GM21360 (cell line): ENCODE measurements at regions not wholly inside any gene's neighbourhood (a gene's known extent, or its start where the extent isn't known, plus 50 kb on each side); places are given as distances from the start of the nearest gene placed in this dataset.
"Not testable (repeated sequence)": the region's sequence is repeated elsewhere in the genome, so short reads cannot be mapped to it uniquely, and the experiment has no call there.

Experiments
- ATAC-seq: cut with Tn5 transposase; IDR thresholded peaks from one replicate; pipeline ENCODE4 v1.9.1; 2021; ENCODE audit warnings: mild to moderate bottlenecking, moderate library complexity; ENCODE audit not compliant: unreplicated experiment

GRCh38 chr4:149050840-149051239 is 608.6 kb upstream of the NR3C2 start:
- ATAC-seq, result no peak

GRCh38 chr4:149048451-149049143 is 606.4 kb upstream of the NR3C2 start:
- no peak for ATAC-seq

GRCh38 chr4:149047368-149047767 is 605.2 kb upstream of the NR3C2 start:
- ATAC-seq, result no peak

- no peak for ATAC-seq
These were observed 603.5 kb upstream of the NR3C2 start for GRCh38 chr4:149045731-149046130.

- ATAC-seq, result not testable (repeated sequence)
These were observed 597.6 kb upstream of the NR3C2 start for GRCh38 chr4:149039786-149040185.

GRCh38 chr4:149031399-149031798 is 589.2 kb upstream of the NR3C2 start:
- no peak for ATAC-seq

- ATAC-seq, result no peak
These were observed 586.9 kb upstream of the NR3C2 start for GRCh38 chr4:149029056-149029651.

GRCh38 chr4:149026696-149027095 is 584.5 kb upstream of the NR3C2 start:
- no peak for ATAC-seq

GRCh38 chr4:149017002-149017734 is 575.0 kb upstream of the NR3C2 start:
- no peak for ATAC-seq

- ATAC-seq, result no peak
These were observed 567.0 kb upstream of the NR3C2 start for GRCh38 chr4:149009223-149009622.

- ATAC-seq, result no peak
These were observed 566.3 kb upstream of the NR3C2 start for GRCh38 chr4:149008415-149009025.

- ATAC-seq, result no peak
These were observed 563.0 kb upstream of the NR3C2 start for GRCh38 chr4:149005191-149005590.

- ATAC-seq, result no peak
These were observed 557.7 kb upstream of the NR3C2 start for GRCh38 chr4:148999924-149000323.

- peak; percentile 70 for ATAC-seq
These were observed 556.5 kb upstream of the NR3C2 start for GRCh38 chr4:148998719-148999118.

GRCh38 chr4:148986951-148987350 is 544.7 kb upstream of the NR3C2 start:
- no peak for ATAC-seq

- no peak for ATAC-seq
These were observed 542.7 kb upstream of the NR3C2 start for GRCh38 chr4:148984951-148985350.

- ATAC-seq, result no peak
These were observed 540.0 kb upstream of the NR3C2 start for GRCh38 chr4:148982200-148982599.

- ATAC-seq, result no peak
These were observed 538.7 kb upstream of the NR3C2 start for GRCh38 chr4:148980782-148981480.

- ATAC-seq, result no peak
These were observed 536.1 kb upstream of the NR3C2 start for GRCh38 chr4:148978301-148978700.

- ATAC-seq, result no peak
These were observed 533.2 kb upstream of the NR3C2 start for GRCh38 chr4:148975464-148975863.

- no peak for ATAC-seq
These were observed 522.9 kb upstream of the NR3C2 start for GRCh38 chr4:148965080-148965479.
